ENCODE measurements at regions not wholly inside any gene's neighbourhood (a gene's known extent, or its start where the extent isn't known, plus 50 kb on each side); places are given as distances from the start of the nearest gene placed in this dataset.
"Not testable (repeated sequence)": the region's sequence is repeated elsewhere in the genome, so short reads cannot be mapped to it uniquely, and the experiment has no call there.

DNA sequence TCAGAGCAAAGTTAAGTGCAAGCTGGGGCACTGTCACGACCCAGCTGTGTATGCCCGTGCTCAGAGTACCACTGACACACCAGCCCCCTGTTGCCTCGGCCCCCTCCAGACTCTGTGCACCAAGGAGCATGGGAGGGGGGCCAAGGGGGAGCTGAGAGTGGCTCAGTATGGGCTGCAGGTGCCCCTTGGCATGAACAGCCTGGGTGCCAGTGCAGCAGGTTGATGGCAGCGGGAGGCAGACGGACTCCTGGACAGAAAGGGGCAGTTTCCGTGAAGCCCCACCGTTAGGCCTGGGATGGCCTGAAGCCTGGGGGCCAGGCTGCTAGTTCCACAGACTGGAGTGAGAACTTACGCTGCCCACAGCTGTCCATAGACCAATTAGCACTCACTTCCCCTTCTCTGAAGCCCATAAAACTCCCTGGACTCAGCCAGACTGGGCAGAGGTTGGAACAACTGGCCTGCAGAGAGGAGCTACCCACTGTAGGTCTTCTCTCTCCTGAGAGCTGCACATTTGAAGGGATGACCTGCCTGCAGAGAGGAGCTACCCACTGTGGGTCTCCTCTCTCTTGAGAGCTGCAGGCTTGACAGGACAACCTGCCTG is 182.8 kb downstream of the DEPDC1B start:
- DNase-seq (ENCODE audit: low spot score), result no peak

DNA sequence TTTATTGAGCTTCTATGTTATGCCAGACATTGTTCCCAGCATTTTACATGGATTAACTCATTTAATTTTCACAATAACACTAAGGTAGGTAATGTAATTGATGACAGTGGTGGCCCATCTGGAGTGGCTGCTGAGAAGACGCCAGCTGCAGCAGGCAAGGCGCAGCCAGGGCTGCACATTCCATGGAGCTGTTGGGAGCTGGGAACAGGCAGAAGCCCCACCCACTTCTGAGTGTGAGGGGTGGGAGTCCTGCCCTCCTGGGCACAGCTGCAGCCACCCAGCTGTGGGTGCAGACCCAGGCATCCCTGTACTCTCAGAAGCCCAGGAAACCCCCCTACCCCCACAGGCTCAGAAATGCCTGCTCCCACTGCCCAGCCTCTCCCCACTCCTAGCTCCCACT is 183.3 kb downstream of the DEPDC1B start:
- DNase-seq (ENCODE audit: low spot score), result no peak

DNA sequence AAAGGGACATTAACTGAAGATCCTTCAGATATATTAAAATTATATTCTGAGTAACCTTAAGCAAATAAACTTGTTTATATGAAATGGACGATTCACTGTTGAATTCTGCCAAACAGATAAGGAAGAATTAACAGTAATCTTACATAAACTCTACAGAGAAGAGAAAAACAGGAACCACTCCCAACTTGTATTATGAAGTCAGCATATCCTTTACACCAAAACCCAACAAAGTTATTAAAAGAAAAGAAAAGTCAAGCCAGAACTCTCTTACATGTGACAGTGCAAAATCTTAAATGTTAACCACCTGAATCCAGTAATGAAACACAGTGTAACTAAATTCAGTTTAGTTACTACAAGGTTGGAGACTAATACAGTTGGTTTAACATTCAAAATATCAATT is 185.8 kb downstream of the DEPDC1B start:
- no peak for DNase-seq (ENCODE audit: low spot score)

DNA sequence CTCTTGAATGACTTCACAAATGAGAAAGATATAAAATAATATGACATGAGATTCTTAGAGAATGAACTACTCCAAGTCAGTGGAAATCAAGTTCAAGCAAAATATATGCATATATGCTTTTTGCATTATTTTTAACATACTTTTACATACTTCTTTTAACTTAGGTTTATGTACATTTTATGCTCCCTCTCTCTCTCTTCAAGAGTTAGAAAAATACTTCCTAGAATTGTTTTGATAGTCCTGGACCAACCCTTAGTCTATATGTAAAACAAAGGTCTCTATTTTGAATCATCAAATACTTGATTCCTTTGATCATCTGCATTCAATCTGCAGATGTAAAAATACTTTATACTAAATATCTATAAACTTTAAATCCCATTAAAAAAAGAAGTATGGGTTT is 187.8 kb downstream of the DEPDC1B start:
- no peak for DNase-seq (ENCODE audit: low spot score)

DNA sequence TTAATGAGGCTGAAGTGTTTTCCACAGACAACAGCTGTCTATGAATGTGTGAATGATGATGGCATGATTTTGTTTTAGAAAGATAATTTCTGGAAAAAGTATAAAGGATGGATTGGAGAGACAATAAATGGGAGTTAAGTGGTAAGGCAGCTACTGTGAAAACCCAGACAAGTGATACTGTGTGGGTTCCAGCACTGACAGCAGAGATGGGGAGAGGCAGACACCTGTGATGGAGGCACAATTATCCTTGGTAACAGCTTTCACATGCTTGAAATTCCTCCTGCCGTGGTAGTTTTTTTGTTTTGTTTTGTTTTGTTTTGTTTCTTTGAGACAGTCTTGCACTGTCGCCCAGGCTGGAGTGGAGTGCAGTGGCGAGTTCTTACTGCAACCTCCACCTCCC is 189.3 kb downstream of the DEPDC1B start:
- DNase-seq (ENCODE audit: low spot score), result no peak

DNA sequence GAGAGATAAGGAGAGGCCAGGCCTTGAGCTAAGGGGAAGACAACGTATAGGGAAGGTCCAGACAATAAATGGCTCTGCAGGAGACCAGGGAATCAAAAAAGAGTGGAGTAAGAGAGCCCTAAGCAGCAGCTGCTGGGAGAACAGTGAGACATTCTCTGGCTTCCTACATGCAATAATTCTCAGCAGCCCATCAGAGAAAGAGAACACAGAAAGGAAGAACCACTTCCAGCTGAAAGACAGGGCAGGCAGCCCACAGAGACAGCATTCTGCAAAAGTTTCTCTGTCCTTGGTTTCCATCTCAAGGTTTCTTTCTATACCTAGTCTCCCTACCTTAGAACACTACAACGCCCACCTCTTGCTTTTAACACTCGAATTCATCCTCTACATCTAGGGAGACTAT is 189.9 kb downstream of the DEPDC1B start:
- DNase-seq (ENCODE audit: low spot score), result no peak

DNA sequence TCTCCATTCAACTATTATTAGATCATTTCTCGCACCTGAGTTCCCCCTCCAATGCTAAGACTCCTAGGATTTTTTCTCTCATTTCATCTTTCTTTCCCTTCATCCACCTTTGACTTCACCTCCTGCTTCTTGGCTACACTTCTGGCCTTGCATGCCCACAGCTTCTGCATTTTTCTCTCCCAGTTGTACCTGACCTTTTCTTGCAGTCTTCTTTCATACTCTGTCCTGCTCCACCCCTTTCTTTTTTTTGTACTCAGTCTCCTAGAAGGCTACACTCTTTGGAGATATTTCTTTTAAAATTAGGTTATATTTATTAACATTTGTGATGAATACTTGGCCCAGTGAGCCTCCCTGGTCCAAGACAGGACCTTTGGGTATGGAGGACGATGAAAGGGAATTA is 190.4 kb downstream of the DEPDC1B start:
- no peak for DNase-seq (ENCODE audit: low spot score)

DNA sequence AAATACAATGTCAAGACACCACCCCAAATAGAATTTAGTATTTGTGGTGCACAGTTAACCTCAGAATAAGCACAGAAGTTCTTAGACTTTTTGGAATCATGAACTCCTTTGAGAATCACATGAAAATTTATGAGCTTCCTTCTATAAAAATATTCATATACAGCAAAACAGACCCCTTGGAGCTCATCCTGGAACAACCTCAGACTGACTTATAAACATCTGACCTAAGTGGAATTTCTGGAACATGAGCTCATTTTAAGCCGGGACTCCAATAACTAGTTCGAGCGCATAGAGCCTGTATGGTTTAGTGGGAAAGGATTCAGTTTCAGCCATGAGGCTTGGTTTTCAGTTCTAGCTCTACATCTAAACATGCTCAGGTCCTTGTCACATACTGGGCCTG is 192.3 kb downstream of the DEPDC1B start:
- DNase-seq (ENCODE audit: low spot score), result no peak

DNA sequence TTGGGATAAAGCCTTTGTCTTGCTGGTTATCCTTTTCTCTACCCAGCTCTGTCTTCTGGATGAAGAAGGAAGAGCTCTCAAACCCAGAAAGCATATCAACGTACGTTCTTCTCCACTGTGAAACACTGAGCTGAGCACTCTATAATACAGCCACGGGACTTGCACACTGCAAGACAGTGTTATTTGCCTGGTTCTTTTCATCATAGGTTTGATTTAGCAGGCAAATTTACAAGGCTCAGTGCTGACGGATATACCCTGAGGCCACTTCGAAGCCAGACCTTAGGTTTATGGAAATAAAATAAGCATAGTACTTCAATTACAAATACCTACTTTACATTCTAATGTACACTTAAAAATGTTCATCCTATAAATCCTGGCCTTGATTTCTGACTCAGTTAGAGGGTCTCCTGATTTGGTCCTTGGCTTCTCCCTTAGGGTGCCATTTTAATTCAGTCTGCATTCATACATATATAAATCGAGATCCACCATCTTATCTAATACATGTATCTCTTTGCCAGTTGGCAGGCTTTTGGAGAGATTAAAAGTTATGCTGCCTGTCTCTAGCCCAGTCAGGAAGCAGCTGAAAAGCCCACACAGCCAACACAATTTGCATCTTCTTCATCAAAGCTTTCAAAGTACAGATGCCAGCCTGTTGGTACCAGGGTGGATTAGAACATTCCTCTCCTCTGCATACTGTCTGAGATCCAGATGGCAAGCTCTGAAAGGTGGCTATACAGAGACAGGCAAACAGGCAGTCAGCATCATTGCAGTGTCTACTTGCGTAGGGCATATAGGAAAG is 194.4 kb downstream of the DEPDC1B start:
- no peak for DNase-seq (ENCODE audit: low spot score)

DNA sequence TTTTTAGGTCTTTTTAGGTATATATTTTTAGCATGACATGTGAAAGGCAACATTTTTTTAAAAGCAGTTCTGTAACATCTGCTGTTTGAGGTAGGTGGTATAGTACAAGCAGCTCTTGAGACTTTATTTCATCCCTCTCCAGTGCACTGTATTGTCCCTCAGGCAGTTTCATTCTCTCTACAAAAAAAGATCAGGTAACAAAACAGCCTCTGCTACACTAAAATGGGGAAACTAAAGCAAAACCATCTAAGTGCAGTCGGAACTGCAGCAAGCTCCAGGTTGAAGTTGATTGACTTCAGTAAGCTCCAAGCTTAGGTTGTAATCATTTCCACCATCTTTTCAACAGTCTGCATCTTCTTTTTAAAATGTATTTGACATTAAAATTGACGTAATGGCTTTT is 195.6 kb downstream of the DEPDC1B start:
- DNase-seq (ENCODE audit: low spot score), result no peak

DNA sequence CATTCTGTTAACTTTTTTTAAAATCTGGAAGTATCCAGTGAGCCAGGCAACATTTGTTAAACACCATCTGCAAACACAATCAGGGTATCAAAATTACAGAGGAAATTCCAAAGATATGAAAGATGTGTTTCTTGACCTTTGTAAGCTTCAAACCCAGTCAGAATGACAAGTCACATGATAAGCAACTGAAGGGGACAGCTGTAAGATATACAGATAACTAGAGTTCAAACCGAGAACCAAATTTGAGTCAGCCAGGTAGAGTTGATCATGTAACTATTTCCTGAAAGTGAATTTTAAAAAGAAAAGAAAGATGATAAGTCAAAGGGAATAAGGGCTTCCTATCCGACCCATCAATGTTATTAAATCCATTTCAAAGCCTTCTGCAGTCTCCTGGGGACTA is 196.2 kb downstream of the DEPDC1B start:
- DNase-seq (ENCODE audit: low spot score), result no peak

DNA sequence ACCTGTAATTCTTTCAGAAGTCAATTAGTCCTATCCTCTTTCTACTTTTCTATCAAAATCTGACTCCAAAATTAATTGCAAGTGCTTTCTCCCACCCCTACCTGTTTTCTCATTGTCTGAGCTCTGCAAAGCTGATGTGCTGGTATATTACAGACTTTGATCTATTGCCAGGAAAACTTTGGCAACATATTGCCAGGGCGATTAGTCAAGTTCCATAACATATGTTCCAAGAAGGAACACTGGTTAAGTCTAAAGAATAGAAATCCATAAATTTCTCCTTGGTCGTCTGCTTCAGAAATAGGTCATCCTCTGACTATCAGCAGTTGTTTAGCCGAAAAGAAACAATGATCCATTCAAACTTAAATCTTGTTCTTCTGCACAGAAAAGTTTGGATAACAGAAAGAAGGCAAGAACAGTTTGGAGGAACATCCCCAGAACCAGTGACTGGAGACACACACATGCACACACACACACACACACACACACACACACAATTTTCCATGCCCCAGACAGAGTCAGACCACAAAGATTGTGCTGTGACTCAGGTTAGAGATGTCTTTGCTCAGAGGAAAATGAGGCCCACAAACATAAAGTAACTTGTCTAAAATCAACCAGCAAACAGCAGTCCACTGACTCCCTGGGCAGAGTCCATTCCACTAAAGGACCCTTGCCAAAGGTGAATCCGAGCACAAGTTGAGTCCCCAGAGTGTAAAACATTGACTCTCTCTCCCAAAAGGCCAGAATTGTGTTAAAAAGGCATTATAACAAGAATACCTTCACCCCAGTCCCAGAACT is 202.1 kb downstream of the DEPDC1B start:
- DNase-seq (ENCODE audit: low spot score), result no peak

DNA sequence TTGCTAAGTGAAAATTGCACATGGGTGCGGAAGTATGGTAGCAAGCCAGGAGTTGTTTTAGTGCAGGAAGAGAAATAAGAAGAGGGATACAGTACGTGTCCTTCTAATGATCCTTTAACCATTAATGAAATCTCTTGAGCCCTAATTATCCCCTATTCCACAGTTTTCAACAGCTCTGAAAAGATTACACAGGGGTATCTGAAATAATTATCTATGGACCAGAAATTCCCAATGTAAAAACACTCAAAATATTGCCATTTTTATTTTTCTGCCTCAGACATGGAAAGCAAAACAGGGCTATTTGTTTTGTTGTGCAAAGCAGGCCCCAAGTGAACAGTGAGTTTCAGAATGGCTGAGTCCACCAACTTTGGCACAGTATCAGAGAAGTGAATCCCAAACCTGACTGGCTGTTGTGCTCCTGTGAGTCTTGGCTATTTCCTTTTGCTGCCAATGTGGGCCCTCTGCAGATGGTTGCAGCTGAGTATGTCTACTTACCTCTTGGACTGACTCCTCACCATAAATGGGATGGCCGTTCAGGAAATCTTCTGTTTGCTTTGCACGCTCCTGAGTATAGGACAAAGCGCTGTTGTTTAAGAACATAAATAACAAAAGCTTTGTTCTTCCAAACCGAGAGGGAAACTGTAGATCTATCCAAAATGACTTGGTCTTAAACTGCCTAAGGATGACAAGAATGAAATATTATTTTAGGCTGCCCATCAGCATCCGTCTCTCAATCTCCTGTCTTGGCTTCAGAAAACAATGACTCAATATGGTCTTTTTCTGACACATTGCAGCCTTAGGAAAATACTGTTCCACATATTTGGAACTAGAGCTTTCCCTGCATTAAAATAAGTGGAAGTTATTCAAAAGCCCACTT is 204.1 kb downstream of the DEPDC1B start:
- DNase-seq (ENCODE audit: low spot score), result no peak

DNA sequence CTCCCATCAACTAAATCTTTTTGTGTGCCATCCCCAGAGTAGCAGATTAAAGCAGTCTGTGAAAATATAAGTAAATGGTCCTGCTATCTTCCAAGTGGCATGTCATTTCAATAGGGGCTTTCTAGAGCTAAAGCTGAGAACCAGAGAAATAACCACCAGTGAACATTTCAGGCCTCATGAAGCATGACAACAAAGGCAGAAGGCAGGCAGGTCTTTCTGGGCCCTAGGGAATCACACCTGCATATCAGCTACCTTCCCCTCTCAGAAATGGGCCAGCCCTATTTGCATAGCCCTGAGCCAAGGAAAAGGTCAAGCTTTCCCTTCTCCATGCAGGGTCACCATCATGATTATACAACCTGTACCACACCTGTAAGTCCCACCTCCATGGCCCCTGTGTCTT is 205.3 kb downstream of the DEPDC1B start:
- no peak for DNase-seq (ENCODE audit: low spot score)

DNA sequence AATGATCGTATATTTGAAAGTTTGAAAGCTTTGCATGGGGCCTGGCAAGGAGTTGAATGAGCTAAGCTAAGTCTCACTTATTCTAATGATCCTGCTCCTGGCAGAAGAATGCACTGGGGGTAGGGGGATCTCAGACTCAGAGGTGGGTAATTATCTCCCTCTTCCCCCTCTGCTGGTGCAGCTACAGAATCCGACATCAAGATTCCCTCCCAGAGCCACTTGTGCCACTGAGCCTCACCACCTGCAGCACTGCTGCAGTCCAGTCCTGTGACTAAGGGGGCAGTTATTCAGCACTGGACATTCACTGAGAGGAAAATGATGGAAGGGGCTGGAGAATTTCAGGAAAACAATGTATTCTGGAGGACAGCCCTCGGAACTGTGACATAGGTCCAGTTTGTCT is 205.8 kb downstream of the DEPDC1B start:
- DNase-seq (ENCODE audit: low spot score), result no peak

DNA sequence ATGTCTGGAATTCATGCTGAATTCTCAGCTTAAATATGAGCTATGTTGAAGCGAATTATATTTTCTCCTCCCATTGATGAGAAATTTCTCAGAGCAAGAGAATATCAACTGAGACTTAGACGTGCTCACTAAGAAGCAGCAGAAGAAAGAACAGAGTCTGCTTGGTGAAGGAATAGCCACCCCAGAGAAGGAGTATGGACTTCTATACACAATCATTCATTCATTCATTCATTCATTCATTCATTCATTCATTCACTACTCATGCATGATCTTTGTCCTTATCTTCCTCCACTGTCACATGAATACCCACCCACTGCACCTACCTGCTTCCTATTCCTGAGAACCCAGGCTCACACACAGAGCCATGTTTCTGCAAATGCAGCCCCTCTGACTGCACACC is 206.6 kb downstream of the DEPDC1B start:
- DNase-seq (ENCODE audit: low spot score), result no peak

DNA sequence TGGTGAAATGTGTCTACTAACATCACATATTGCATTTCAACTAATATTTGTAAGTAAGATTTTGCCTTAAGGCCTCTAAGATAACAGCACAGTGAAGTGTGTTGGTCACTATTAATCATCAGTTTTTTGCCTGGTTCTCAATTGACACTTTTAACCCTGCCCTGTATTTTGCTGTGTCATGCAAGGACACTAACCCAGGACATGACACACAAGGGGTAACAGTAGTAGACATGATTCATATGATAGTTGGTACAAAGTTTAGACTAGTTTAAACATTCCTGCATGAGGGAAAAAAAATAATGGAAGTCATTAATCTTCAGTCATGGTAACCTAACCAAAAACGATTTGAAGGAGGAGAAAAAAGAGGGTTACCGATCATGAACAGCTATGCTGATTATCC is 207.0 kb downstream of the DEPDC1B start:
- DNase-seq (ENCODE audit: low spot score), result no peak

DNA sequence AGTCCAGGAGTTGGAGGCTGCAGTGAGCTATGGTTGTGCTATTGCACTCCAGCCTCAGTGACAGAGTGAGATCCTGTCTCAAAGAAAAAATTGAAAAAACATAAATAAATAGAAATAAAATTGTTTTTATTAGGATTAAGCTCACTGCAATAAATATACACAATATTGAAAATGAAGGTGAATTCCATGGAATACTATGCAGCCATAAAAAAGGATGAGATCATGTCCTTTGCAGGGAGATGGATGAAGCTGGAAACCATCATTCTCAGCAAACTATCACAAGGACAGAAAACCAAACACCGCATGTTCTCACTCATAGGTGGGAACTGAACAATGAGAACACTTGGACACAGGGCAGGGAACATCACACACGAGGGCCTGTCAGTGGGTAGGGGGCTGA is 207.6 kb downstream of the DEPDC1B start:
- not testable (repeated sequence) for DNase-seq (ENCODE audit: low spot score)

DNA sequence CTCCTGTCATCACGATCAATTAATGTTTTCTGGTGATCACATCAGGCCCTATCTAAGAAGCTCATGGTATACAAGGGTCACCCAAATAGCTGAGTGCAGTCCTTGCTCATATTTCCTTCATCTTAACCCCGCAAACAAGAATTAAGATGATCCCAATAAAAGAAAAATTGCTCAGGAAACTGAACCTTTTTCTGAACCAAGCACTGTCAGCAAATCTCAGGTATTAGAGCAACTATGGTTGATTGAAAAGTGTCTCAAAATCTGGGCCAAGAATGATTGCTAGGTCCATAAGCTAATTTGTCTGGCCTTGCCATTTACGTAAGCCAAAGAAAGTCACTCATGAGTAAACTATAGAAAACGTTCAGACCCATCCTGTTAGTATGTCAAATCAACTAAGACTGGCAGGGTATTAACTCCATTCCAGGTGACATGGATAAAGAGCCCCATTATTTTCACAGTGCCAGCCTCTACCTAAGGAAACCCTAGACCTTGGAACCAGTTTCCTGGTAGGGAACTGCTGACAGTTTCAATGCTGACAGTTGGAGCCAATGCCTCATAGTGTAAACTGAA is 209.3 kb downstream of the DEPDC1B start:
- DNase-seq (ENCODE audit: low spot score), result no peak

DNA sequence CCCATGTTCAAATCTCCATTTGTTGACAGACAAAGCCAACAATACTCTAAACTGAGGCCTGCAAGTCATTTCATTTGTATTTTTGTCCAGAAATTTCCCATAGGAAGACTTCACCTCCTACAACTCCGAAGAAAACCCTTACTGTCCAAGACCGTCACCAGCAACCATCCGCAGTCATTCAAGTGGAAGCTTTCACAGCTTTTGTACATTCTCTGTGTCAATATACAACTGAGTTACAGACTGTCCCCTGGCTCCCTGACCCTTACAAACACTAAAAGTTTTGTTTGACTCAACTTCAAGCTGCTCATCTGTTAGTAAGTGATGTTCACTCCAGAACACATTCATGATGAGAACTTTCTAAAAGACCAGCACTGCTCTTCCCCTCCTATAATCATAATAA is 210.1 kb downstream of the DEPDC1B start:
- no peak for DNase-seq (ENCODE audit: low spot score)

DNA sequence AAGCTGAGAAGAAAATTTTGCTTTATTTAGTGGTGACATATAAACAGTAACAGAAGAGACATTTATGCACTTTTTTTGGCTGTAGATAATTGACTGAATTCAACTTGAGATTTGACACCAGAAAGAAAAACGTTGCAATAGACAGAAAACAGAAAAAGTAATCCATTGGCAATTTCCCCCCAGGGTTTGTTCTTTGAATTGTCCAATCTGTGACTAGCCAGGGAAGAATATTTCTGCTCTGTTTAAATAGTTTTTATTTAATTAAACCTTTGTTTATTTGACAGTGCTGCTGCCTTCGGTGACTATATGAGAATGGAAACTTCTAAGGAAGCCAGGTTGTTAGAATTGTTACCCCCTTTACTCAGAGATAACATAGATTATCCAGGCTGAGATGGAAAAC is 210.6 kb downstream of the DEPDC1B start:
- DNase-seq (ENCODE audit: low spot score), result no peak
